Stimulated activated naive CD8-positive, alpha-beta T cell treated with anti-CD3 and anti-CD28 coated beads, Interleukin-15, Interleukin-2, amounts not matched to agents 100 ng/mL and 50 ng/mL, for 24 hours (primary cell): ENCODE measurements at regions not wholly inside any gene's neighbourhood (a gene's known extent, or its start where the extent isn't known, plus 50 kb on each side); places are given as distances from the start of the nearest gene placed in this dataset.
"Not testable (repeated sequence)": the region's sequence is repeated elsewhere in the genome, so short reads cannot be mapped to it uniquely, and the experiment has no call there.

Experiments used
- H3K27ac Mint-ChIP-seq: one replicate; pipeline ENCODE4 v1.8.0; 2021; ENCODE audit warnings: mild to moderate bottlenecking, mixed read lengths
- H3K27me3 Mint-ChIP-seq: one replicate; pipeline ENCODE4 v1.8.0; 2021; ENCODE audit warnings: mixed read lengths
- H3K36me3 Mint-ChIP-seq: one replicate; pipeline ENCODE4 v1.8.0; 2021; ENCODE audit warnings: low read depth, mixed read lengths
- H3K4me1 Mint-ChIP-seq: one replicate; pipeline ENCODE4 v1.8.0; 2021; ENCODE audit warnings: low read depth, mixed read lengths
- H3K4me3 Mint-ChIP-seq: one replicate; pipeline ENCODE4 v1.8.0; 2021; ENCODE audit warnings: mild to moderate bottlenecking, mixed read lengths
- H3K9me3 Mint-ChIP-seq: one replicate; pipeline ENCODE4 v1.8.0; 2021; ENCODE audit warnings: mixed read lengths

DNA sequence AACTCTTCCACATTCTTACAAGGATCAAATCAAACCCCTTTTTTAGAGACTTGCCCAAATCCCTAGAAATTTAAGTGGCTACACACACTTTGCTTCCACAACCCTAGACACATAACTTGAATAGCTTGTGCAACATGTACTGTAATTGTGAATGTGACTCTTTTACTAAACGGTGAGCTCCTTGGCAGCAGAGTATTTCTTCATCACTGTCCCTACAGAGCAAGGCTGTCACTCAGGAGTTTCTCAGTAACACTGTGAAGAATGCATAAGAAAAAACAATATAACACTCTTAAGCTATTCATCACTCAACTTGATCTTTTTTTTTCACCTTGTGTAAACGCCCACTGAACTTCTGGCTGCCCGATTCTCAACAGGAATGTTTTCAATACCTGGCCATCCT, 53.8 kb upstream of the ADAMTS18 start:
- no peak overlapping the region for H3K4me3 Mint-ChIP-seq
- H3K9me3 Mint-ChIP-seq: peaks cover 8% of the 10 kb centered on the region
- no peaks in the 10 kb centered on the region for H3K36me3 Mint-ChIP-seq
- H3K27ac Mint-ChIP-seq: no peak overlapping the region
- H3K4me1 Mint-ChIP-seq: no peaks in the 10 kb centered on the region
- H3K27me3 Mint-ChIP-seq: peaks cover 7% of the 10 kb centered on the region

DNA sequence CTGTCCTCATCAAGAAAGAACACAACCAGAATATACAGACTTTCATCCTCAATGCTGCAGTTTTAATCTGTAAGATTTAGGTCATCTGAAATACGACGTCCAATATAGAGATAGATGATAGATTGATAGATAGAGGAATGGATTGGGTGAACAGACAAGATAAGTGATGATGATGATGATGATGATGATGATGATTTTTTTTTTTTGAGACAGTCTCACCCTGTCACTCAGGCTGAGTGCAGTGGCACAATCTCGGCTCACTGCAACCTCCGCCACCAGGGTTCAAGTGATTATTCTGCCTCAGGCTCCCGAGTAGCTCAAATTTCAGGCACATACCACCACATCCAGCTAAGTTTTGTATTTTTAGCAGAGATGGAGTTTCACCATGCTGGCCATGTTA, 56.3 kb upstream of the ADAMTS18 start:
- Mint-ChIP-seq H3K27ac (no peak overlapping the region), H3K9me3 (peaks cover 8% of the 10 kb centered on the region)

DNA sequence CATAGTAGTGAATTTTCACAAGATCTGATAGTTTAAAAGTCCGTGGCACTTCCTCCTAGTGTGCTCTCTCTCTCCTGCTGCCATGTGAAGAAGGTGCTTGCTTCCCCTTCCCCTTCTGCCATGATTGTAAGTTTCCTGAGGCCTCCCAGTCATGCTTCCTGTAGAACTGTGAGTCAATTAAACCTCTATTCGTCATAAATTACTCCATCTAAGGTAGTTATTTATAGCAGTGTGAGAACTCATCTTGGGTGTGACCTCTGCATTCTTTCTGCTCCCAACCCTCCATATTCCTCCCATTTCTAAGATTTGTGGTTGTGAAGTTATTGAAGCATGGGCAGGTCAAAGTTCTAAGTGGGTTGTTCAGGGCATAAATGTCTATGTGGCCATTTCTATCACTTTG, 62.1 kb upstream of the ADAMTS18 start:
- Mint-ChIP-seq H3K27me3 (peaks cover 10% of the 10 kb centered on the region), H3K4me3 (no peak overlapping the region), H3K4me1 (no peaks in the 10 kb centered on the region), H3K9me3 (no peaks in the 10 kb centered on the region), H3K36me3 (no peaks in the 10 kb centered on the region), H3K27ac (no peak overlapping the region)

More for the DNA sequence above, 56.3 kb upstream of the ADAMTS18 start:
- no peak overlapping the region for H3K4me3 Mint-ChIP-seq
- no peaks in the 10 kb centered on the region for H3K36me3 Mint-ChIP-seq
- H3K27me3 Mint-ChIP-seq: peaks cover 3% of the 10 kb centered on the region
- H3K4me1 Mint-ChIP-seq: no peaks in the 10 kb centered on the region

DNA sequence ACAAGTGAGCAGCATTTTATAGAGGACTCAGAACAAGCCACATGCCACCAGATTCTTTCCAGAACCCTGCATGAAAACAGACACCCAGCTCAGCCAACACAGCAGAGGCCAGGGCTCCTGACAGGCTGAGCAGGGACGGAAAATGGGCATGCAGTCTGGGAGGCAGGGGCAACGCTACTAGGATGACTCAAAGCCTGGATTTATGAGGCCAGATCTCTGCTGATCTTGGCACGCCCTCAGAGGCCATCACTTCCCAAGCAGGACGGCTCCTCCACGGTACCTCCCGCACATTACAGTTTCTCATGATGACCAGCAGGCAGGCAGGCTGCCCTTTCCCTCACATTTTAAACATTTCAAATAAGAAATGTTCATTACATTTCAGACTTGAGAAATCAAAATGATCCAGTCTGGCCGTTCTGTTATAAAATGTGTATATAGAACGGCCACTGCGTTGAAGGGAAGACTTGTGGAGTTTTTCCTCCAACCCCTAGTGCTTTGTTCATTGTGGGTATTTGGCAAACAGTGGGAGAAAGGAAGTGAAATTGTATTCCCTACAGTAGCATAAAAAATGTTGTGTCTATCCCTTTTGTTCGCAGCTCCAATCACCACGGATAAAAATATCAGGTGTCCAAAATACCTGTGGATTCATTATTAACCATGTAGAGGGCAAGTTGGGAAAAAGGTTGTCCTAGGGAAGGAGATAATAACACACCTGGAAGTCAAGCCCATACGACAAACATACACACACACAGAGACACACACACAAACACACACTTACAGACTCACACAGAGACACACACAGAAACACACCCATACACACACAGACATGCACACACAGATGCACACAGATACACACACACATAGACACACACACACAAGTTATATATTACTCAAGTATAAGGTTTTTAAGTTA, 64.8 kb upstream of the ADAMTS18 start:
- no peaks in the 10 kb centered on the region for H3K36me3 Mint-ChIP-seq
- H3K27ac Mint-ChIP-seq: no peak overlapping the region
- H3K9me3 Mint-ChIP-seq: no peaks in the 10 kb centered on the region
- H3K4me1 Mint-ChIP-seq: no peaks in the 10 kb centered on the region
- no peak overlapping the region for H3K4me3 Mint-ChIP-seq
- H3K27me3 Mint-ChIP-seq: peaks cover 10% of the 10 kb centered on the region

DNA sequence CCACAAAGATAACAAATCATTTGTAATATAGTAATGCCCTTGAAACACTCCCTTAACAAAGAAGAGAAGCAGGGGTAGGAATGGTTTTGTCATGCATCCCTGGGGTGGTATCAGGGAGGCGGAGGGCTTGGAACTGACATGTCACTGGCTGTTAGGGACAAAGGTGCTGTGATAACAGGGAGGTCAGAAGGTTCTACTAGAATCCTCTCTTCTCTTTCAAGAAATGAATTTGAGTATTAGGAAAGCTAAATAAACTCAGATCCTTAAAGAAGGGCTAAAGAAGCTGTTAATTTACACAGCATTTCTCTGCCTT, 65.4 kb upstream of the ADAMTS18 start:
- no peaks in the 10 kb centered on the region for H3K36me3 Mint-ChIP-seq
- no peak overlapping the region for H3K4me3 Mint-ChIP-seq
- no peak overlapping the region for H3K27ac Mint-ChIP-seq
- H3K27me3 Mint-ChIP-seq: peaks cover 10% of the 10 kb centered on the region
- no peaks in the 10 kb centered on the region for H3K4me1 Mint-ChIP-seq
- H3K9me3 Mint-ChIP-seq: no peaks in the 10 kb centered on the region

DNA sequence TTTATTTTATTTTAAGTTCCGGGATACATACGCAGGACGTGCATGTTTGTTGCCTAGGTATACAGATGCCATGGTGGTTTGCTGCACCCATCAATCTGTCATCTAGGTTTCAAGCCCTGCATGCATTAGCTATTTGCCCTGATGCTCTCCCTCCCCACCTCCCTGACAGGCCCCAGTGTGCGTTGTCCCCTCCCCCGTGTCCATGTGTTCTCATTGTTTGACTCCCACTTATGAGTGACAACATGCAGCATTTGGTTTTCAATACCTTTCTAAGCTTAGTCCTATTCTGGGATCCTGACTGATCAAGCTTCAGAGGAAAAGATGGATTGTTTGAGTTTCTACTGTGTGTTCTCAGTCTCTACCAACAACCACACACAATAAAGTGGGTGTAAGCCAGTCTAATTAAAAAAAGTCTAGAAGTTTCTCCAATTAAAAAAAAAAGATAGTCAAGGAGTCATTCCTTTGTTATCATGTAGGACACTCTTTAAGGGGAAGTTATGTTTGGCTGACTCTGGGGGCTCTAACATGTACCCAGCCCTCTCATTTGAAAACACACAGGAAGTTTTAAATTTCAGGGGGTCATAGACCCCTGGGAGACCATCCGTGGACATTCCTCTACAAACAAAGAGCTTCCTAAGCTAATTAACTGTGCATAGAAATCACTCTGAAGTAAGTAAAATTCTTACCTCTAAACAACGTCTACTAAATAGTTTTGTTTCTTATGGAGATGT, 66.3 kb upstream of the ADAMTS18 start:
- H3K4me1 Mint-ChIP-seq: no peaks in the 10 kb centered on the region

DNA sequence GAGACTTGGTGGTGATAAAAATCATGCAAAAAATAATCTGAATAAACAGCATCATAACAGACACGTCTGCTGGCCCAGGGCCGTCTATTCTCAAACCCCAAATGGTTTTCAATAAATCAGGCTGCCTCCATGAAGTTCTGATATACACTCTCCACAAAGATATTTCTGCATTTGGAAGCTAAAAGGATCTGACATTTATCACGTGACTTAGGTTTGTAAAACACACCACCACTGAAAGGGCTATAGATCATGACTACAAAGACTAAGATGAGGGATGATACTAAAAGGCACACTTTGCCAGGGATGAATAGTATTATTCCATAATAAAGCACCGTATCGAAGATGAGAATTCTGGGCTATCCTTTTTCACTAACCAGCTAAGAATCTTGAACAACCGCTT, 67.6 kb upstream of the ADAMTS18 start:
- no peak overlapping the region for H3K27ac Mint-ChIP-seq
- no peaks in the 10 kb centered on the region for H3K9me3 Mint-ChIP-seq
- H3K4me1 Mint-ChIP-seq: no peaks in the 10 kb centered on the region
- H3K4me3 Mint-ChIP-seq: no peak overlapping the region
- H3K36me3 Mint-ChIP-seq: no peaks in the 10 kb centered on the region
- H3K27me3 Mint-ChIP-seq: peaks cover 10% of the 10 kb centered on the region

More for the DNA sequence above, 66.3 kb upstream of the ADAMTS18 start:
- Mint-ChIP-seq H3K27me3 (peaks cover 10% of the 10 kb centered on the region), H3K9me3 (no peaks in the 10 kb centered on the region), H3K27ac (no peak overlapping the region), H3K4me3 (no peak overlapping the region), H3K36me3 (no peaks in the 10 kb centered on the region)

DNA sequence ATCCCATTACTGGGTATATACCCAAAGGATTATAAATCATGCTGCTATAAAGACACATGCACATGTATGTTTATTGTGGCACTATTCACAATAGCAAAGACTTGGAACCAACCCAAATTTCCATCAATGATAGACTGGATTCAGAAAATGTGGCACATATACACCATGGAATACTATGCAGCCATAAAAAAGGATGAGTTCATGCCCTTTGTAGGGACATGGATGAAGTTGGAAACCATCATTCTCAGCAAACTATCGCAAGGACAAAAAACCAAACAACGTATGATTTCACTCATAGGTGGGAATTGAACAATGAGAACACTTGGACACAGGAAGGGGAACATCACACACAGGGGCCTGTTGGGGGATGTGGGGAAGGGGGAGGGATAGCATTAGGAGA, 71.7 kb upstream of the ADAMTS18 start:
- not testable (repeated sequence) for H3K4me3 Mint-ChIP-seq, H3K27ac Mint-ChIP-seq, H3K36me3 Mint-ChIP-seq, H3K27me3 Mint-ChIP-seq, H3K4me1 Mint-ChIP-seq, H3K9me3 Mint-ChIP-seq

DNA sequence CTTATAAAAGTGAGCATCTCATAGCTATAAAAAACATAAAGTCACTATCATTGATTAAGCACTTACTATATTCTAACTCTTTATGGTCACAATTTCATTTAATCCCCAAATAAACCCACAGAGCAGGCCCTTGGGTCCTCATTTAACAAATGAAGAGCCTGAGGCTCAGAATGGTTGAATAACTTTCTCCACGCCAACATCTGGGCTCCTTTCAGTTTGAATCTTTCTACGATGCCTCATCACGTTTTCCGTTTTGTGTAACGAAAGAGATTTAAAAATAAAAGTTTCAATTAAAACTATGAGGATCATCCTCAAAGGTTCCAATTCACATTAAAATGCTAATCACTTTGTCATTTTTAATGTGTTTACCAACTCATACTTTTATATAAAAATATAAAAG, 74.2 kb upstream of the ADAMTS18 start:
- H3K9me3 Mint-ChIP-seq: no peaks in the 10 kb centered on the region
- H3K4me3 Mint-ChIP-seq: no peak overlapping the region
- peaks cover 20% of the 10 kb centered on the region for H3K27me3 Mint-ChIP-seq
- no peaks in the 10 kb centered on the region for H3K4me1 Mint-ChIP-seq
- H3K36me3 Mint-ChIP-seq: no peaks in the 10 kb centered on the region
- no peak overlapping the region for H3K27ac Mint-ChIP-seq

DNA sequence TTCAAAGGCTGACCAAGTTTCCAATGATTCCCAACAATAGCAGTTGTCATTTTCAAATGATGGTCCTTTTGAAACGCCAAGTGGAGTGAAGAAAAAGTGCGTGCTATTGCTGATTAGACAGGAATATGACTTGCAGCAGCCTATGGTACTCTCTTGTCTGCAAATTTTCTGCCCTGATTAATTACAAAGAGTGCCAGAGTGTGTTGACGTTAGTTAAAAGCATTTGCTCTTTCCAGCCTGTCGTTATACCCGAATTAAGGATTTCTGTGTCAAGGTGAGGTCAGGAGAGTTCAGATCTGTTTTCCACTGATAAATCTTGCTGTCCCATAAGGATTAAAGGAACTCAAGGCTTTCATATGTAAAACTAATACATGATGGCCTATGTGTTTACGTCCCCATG, 75.0 kb upstream of the ADAMTS18 start:
- peaks cover 22% of the 10 kb centered on the region for H3K27me3 Mint-ChIP-seq
- no peak overlapping the region for H3K27ac Mint-ChIP-seq
- H3K4me3 Mint-ChIP-seq: no peak overlapping the region

DNA sequence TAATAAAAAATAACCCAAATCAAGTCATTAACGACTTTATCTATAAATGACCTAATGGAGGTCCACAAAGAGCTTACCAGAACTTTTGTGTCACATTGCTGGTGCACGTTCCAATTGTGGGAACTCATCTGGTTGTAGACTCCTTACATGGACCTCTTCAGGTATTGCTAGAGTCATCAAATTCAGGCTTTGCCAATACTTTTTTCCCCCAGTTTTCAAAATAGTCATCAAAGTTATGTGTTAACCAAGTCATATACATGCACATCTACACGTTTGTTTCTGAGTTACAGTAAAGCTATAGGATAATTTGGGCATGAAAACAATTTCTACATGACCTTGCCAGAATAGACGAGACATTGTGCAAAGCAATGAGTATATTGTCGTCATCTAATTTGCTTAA, 76.2 kb upstream of the ADAMTS18 start:
- no peak overlapping the region for H3K27ac Mint-ChIP-seq
- no peaks in the 10 kb centered on the region for H3K36me3 Mint-ChIP-seq
- no peak overlapping the region for H3K4me3 Mint-ChIP-seq
- H3K9me3 Mint-ChIP-seq: no peaks in the 10 kb centered on the region
- H3K27me3 Mint-ChIP-seq: peaks cover 22% of the 10 kb centered on the region
- H3K4me1 Mint-ChIP-seq: no peaks in the 10 kb centered on the region

More for the DNA sequence above, 75.0 kb upstream of the ADAMTS18 start:
- Mint-ChIP-seq H3K9me3 (no peaks in the 10 kb centered on the region), H3K4me1 (no peaks in the 10 kb centered on the region), H3K36me3 (no peaks in the 10 kb centered on the region)

DNA sequence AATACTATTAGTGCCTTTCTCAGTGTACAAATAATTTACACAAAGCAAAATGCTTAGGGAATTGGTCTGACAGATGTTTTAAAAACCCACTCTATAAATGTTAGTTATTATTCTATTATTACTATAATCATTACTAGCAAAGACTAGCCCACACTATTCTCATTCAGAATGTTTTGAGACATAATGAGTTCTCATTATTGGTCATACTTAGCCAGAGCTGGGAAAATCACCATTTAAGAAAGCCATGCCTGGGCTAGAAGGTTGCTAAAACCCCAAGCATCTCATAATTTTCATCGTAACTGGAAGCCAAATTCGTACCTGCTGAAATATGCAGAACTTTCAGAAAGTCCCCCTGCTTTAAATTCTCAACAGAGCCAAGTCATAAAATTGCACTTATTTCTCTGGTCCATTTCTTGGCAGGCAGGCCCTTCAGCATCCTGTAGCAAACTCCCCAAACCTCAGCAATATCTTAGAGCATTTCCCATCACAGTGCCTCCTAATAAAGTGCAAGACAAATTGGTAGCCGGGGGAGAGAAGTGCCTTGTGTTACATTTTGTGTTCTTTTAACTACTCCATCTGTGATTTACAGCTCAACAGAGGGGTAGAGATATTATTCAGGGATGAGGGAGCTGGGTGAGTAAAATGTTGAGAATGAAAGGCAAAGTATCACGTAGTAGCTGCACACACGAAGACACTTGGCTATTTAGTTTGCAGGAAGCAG, 79.8 kb upstream of the ADAMTS18 start:
- peaks cover 19% of the 10 kb centered on the region for H3K27me3 Mint-ChIP-seq
- no peaks in the 10 kb centered on the region for H3K9me3 Mint-ChIP-seq
- H3K4me1 Mint-ChIP-seq: no peaks in the 10 kb centered on the region
- H3K27ac Mint-ChIP-seq: no peak overlapping the region
- no peaks in the 10 kb centered on the region for H3K36me3 Mint-ChIP-seq
- no peak overlapping the region for H3K4me3 Mint-ChIP-seq

DNA sequence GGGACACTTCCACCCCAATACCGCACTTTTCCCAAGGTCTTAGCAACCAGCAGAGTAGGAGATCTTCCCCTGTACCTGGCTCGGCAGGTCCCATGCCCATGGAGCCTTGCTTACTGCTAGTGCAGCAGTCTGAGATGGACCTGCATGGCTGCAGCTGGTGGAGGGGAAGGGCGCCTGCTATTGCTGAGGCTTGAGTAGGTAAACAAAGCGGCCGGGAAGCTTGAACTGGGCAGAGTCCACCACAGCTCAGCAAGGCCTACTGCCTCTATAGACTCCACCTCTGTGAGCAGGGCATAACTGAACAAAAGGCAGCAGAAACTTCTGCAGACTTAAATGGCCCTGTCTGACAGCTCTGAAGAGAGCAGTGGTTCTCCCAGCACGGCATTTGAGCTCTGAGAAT, 90.4 kb upstream of the ADAMTS18 start:
- peaks cover 13% of the 10 kb centered on the region for H3K9me3 Mint-ChIP-seq
- H3K27me3 Mint-ChIP-seq, H3K27ac Mint-ChIP-seq, H3K4me3 Mint-ChIP-seq, H3K4me1 Mint-ChIP-seq, H3K36me3 Mint-ChIP-seq: not testable (repeated sequence)

DNA sequence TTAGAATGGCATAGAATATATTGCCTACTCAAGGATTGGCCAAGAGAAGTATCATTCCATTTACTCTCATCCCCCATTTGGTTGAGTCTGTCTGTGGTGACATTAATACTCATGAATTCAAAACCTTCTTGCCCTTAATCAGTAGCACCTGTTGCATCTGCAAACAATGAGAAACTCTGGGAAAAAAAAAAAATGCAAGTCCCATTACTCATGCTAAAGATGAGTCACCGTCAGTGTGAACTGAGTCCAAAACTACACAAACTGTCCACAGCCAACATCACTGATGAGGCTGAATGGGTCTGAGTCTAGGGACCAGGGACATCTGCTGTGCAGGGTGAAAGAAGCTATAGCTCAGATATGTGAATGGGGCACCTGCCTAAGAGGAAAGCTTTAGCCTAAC, 96.9 kb upstream of the ADAMTS18 start:
- Mint-ChIP-seq H3K36me3 (no peaks in the 10 kb centered on the region), H3K9me3 (peaks cover 5% of the 10 kb centered on the region), H3K4me3 (no peak overlapping the region), H3K27ac (no peak overlapping the region), H3K4me1 (no peaks in the 10 kb centered on the region), H3K27me3 (peaks cover 7% of the 10 kb centered on the region)

DNA sequence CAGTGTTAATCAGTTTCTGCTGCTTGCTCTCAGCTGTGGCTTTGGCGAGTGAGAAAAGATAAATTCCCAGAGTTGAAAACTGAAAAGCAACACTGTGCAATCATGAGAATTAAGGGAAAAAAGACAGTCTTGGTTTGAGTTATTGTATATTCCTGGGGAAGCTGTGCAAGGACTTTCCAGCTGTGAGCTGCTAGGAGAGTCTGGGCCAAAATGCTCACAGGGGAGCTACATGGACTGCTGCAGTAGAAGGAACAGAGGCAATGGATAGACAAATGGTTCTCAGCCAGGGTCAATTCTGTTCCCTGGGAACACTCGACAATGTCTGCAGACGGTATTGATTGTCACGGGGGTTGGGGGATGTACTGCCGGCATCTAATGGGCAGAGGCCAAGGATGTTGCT, 102.0 kb upstream of the ADAMTS18 start:
- H3K9me3 Mint-ChIP-seq: no peaks in the 10 kb centered on the region
- H3K4me3 Mint-ChIP-seq: no peak overlapping the region
- H3K27ac Mint-ChIP-seq: no peak overlapping the region
- H3K36me3 Mint-ChIP-seq: no peaks in the 10 kb centered on the region
- H3K4me1 Mint-ChIP-seq: no peaks in the 10 kb centered on the region
- H3K27me3 Mint-ChIP-seq: peaks cover 17% of the 10 kb centered on the region
